ENCODE measurements at regions not wholly inside any gene's neighbourhood (a gene's known extent, or its start where the extent isn't known, plus 50 kb on each side); places are given as distances from the start of the nearest gene placed in this dataset.

DNA sequence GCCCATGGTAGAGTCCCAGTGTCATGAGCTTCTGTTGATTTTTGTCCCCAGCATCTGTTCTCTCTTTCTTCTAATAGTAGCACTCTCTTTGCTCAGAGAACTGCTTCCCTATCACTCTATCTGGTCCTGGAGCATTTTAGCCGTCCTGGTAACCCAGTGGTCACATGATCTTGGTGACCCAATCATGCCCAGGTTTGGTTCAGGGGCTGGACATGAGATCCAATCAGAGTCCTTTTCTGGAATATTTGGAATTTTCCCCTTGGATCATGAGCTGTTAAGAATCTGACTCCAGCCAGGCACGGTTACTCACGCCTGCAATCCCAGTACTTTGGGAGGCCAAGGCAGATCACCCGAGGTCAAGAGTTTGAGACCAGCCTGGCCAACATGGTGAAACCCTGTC lies 197.0 kb downstream of the RAB11FIP4 start:
- no peak for DNase-seq

DNA sequence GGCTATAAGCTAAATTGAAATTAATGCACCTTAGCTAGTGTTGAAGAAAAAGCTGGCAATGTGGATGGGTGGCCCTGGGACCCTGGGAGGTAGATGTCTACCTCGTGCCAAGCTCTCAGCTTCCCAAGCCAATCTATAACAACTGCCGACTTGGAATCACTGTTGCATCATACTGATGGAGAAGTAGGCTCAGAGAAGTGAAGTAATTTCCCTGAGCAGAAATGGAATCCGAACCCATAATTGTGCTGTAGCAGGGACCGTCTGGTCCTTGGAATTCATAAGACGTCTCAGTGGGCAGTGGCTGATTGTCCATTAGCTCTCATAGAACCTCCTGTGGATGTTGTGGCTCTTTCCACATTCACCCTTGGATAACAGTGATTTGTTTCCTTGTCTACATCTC lies 196.6 kb downstream of the RAB11FIP4 start:
- no peak for DNase-seq

Data from anterior cingulate cortex (tissue), 58 donors.